Activated CD4-positive, alpha-beta T cell treated with anti-CD3 and anti-CD28 coated beads, Interleukin-2, Interleukin-6, amounts not matched to agents 100 ng/mL and 50 ng/mL, durations not matched to agents 16 hours and 8 hours (primary cell): ENCODE measurements at regions not wholly inside any gene's neighbourhood (a gene's known extent, or its start where the extent isn't known, plus 50 kb on each side); places are given as distances from the start of the nearest gene placed in this dataset.
"Not testable (repeated sequence)": the region's sequence is repeated elsewhere in the genome, so short reads cannot be mapped to it uniquely, and the experiment has no call there.

ENCODE experiments used
- DNase-seq: peaks from one replicate; pipeline ENCODE4 v3.0.0-alpha.2; 2020

DNA sequence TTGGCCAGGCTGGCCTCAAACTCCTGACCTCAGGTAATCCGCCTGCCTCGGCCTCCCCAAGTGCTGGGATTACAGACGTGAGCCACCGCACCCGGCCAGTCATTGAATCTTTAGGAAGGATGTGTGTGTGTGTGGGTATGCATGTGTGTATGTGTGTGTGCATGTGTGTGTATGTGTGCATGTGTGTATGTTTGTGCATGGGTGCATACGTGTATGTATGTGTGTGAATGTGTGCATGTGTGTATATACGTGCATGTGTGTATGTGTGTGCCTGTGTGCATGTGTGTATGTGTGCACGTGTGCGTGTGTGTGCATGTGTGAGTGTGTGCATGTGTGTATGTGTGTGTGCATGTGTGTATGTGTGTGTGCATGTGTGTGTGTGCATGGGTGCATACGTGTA lies 120.1 kb upstream of the SHH start:
- not testable (repeated sequence) for DNase-seq

- DNase-seq: no peak
Measured at GRCh38 chr7:155931396-155932085, 119.3 kb upstream of the SHH start.

DNA sequence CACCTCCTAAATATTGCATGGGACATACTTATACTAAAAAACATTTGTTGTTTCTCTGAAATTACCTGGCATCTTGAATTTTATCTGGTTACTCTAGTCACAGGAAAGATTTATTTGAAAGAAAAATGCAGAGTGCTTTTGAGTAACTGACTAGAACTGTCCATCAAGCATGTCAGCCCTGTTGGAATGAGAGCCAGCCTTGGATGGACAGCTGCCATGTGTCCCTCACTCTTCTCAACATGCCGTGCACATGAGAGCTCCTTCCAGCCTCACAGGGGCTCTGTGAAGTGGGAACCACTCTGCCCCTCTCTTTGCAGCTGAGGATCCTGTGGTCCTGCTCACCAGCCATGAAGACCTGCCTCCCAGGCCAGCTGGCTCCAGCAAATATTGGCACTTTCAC lies 118.3 kb upstream of the SHH start:
- DNase-seq: no peak

DNA sequence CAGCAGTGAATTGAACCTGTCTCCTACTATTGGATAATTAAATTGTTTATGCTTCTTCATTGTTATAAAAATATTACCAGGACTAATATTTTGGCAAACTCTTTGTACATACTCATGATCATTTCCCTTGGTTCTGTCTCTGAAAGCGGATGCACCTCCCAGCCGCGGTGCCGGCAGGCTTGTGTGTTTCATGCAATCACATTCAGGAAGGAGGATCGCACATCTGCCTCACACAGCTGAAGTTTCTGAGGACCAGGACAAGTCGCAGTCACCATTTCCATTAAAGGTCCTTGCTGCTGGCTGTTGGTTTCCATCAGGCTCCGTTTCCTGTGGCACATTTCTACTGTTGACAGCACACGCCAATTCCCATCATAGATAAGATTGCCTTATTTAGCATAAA lies 117.8 kb upstream of the SHH start:
- no peak for DNase-seq

DNA sequence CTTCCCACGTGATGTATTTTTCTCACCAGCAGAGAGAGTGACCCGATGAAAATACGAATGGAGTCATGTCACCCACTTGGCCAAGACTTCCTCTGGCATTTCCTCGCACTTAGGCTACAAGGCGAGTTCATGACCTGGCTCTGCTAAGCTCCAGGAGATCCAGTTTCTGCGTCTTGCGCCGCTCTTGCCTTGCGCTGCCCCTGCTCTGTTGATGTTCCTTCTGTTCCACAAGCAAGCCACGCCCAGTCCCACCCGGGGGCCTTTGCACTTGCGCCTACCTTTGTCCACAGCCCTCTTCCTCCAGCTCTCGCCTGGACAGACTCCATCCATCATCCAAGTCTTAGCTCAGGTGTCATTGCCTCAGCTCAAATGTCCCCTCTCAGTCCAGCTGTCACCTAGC lies 116.3 kb upstream of the SHH start:
- no peak for DNase-seq

DNA sequence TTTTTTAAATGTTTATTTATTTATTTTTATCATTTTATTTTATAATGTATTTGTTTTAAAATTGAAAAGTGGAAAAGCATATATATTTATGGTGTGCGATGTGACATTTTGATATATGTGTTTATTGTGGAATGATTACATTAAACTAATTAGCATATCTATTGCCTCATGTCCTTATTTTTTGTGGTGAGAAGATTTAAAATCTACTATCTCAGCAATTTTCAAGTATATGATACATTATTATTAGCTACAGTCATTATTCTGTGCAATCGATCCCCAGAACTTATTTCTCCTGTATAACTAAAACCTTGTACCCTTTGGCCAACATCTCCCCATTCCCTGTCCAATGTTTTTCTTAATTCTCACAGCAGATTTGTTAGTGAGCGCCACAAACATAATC lies 115.6 kb upstream of the SHH start:
- DNase-seq: no peak

DNA sequence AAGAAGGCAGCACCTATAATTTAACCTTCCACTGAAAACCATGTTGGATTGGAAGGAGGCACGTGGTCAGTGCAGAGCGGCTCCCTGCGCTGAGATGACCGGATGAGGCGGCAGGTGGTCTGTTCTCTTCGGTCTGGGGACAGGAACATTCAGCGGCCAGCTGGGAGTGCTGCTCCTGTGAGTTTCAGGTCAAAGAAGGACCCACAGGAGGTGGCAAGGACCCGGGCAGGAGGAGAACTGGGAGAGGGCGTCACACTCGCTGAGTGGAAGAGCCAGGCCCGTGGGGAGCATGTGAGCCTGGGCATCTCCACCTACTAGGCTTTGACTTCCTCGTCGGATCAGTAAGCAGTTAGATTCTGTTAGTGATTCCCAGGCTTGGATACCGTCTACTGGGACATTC lies 113.4 kb upstream of the SHH start:
- no peak for DNase-seq

DNA sequence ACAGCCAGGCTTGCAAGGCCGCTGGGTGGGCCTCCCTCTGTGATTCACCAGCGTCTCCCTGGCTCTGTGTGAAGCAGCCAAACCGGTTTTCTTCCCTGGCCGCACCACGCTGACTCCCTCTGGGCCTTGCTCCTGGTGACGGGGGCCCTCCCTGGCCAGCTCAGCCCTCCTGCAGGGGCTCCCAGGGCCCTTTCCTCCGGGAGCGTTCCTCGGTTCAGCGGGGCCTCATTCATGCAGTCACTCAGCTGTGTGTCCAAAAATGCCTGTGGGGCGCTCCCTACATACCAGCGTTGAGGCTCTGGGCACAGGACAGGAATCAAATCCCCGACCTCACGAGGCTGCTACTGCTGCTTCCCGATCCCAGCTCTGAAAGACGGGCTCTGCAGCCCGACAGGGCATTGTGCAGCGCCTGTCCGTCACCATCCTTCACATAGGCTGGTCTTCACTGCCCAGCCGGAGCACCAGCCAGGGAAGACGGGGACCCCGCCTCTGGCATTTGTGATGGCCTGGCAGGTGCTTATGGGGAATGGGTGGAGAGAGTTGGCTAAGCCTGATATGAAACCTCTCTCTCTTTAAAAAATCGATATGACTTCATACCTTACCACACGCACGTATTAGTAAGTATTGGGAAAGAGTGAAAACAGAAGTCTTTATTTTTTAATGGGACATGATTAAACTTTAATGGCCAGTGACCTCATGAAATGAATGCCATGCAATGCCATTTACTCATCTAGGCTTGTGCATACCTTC lies 110.0 kb upstream of the SHH start:
- no peak for DNase-seq

DNA sequence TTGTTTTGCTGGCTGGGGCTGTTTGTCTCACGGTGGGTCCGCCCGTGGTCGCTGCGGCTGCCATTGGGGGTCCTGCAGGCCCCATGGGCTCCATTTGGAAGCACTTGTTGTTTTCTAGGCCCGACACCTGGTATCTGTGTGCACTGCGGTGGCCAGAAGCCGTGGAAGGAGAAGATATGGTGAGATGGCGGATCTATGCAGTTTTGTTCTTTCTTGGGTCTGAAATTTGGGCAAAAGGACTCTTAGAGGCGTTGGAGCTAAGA lies 109.5 kb upstream of the SHH start:
- DNase-seq: no peak

GRCh38 chr7:155921086-155921803 lies 109.0 kb upstream of the SHH start:
- no peak for DNase-seq

DNA sequence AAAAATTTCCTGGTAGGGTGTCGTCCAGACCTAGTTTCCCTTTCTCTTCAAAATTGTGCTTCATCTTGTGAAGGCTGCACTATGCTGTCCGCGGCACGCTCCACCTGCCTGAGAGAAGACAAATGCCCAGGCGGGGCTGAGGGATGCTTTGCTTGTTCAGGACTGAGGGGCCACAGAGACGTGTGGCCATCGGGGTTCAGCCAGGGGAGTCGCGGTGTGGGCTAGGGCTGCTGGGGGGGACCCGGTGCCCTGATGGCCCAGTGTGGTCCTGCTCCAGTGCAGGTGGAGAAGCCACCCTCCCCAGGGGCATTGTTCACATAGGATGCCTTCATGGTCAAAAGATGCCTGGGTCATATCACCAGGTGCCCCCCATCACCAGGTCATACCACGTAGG lies 107.8 kb upstream of the SHH start:
- DNase-seq: no peak

DNA sequence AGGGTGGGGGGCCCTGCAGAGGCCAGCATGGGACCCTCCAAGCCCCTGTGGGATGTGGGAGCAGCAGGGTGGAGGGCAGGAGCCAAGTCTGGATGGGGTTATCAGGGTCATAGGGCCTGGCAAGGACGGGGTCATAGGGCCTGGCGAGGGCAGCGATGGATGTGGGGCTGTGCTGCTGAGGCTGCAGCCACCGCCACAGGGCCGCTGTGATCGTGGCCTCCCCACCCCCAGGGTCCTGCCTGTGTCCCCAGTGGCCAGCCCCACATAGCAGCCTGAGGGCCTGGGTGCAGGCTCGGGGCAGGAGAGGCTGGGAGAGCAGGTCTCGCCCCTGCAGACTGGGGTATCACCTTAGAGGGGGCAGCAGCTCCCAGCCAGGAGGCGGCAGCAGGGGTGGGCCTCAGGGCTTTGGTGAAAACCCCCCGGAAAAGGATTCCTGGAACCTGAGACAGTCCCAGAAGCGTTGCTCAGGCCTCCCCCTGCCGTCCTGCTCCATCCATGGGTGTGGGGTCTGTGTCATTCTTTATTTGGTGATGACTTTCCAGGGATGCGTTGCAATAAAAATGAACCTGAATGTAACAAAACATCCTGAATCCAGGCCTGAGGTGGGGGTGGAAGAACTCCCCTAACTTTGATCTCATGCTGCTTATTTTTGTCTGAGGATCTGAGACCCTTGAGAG lies 107.3 kb upstream of the SHH start:
- DNase-seq: no peak

DNA sequence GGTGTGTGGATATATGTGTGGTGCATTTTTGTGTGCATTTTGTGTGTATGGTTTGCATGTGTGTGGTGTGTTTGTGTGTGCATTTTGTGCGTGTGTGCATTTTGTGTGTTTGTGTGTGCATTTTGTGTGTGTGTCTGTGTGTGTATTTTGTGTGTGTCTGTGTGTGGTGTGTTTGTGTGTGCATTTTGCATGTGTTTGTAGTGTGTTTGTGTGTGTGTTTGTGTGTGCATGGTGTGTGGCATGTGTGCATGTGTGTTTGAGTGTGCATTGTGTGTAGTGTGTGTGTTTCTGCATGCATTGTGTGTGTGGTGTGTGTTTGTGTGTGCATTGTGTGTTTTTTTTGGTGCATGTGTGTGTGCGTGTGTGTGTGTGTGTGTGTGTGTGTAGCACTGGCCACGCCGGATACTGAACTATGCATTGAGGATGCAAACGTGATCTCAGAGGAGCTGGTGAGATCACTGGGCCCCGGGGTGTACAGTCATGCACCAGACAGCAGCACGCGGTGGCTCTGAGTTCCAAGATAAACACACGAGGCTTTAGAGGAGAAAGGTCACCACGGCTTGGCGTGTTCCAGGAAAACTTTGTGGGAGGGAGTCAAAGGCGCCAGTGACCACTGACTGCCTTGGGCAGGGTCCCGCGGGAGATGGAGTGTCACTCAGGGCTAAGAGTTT lies 106.6 kb upstream of the SHH start:
- no peak for DNase-seq

GRCh38 chr7:155917836-155918430 lies 105.7 kb upstream of the SHH start:
- no peak for DNase-seq

DNA sequence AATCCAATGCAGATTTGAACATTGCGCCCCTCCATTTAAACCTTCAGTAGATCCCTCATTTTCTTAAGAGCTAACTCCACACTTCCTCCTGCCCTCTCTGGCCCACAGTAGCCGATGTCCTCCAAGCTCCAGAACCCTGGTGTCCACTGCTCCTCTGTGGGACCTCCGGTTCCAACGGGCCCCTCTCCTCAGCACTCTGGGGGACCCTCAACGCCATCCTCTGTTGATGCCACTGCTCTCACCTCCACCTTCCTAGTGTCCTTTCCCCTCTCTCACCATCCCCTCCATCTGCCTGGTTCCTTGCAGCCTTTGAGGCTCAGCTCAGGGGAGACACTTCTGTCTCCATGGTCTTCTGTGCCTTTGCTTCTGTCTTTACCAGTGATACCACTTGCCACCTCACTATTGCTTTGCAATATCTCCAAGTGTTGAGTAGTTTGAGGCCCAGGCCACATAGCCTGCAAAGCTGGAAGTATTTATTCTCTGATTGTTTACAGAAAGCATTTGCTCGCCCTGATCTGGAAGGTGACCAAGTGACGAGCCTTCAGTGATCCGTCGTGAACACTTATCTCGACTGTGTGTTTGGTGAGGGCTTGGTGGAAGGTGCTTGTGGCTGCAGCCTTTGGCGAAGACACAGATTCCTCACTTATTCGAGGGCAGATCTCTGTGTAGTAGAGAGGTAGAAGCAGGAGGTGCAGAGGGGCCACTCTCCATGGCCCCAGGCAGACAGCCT lies 104.8 kb upstream of the SHH start:
- DNase-seq: no peak

DNA sequence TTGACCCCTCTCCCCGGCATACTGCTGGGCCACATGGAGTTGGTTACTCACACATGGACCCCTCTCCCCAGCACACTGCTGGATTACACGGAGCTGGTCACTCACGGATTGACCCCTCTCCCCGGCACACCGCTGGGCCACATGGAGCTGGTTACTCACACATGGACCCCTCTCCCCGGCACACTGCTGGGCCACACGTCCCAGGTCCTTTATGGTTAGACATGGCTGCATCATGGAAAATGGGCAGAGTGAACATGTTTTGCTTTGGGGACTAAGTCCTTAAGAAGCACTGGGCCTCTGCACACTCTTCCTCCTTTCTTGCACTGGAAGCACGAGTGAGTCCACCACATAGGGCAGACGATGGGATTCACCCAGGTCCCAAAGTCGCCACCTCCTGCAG lies 102.1 kb upstream of the SHH start:
- DNase-seq: no peak

DNA sequence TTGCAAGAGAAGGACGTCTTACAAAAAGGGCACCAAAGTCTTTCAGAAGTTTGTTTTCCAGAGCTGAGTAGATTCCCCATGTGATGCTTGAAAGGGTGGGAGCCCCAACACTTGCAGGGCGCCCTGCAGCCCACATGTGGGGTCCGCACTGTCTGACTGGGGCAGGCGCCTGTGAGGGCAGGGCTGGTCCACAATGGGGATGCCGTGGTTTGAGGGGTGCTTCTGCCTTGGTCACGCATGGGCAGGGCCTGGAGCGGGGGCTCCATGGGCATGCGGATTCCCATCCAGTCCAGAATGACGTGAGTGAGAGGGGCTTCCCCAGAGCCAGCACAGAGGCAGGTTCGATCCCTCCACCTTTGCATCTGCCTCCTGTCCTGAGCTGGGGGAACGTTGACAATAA lies 101.5 kb upstream of the SHH start:
- DNase-seq: no peak

DNA sequence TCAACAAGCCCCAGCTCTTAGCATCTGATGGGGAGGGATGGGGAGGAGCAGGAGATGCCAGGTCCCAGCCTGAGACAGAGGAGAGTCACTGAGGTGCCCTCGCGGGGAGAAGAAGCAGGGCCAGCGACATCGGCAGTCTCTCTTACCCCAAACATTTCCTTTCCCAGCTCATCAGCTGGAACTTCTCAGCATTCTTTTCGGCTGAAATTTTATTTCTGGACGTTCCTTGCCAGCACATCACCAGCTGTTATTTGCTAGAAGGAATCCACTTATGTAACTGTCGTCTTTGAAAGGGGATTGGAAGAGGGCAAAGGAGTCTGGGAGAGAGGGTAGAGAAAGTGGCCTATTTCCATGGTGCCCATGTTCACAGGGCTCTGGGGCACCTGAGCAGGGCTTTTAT lies 101.0 kb upstream of the SHH start:
- DNase-seq: no peak

- no peak for DNase-seq
Measured at GRCh38 chr7:155911471-155912105, 99.3 kb upstream of the SHH start.

DNA sequence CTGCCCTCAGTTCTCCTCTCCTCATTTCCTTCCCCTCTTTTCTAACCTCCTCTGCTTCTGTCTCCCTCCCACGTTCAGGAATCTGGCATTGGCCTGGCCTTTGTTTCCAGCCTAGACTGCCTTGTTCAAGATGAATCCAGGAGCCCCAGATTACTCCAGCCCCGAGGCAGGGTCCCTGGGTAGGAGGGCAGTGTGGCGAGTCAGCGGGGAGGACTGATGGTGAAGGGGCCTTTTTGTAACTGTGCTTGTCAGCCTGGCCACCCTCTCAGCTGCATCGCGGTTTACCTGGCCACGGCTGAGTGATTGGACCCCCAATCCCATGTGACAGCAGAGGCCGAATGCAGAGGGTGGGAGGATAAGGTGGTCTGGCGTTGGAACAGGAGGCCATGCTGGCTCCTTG lies 96.1 kb upstream of the SHH start:
- DNase-seq: no peak

DNA sequence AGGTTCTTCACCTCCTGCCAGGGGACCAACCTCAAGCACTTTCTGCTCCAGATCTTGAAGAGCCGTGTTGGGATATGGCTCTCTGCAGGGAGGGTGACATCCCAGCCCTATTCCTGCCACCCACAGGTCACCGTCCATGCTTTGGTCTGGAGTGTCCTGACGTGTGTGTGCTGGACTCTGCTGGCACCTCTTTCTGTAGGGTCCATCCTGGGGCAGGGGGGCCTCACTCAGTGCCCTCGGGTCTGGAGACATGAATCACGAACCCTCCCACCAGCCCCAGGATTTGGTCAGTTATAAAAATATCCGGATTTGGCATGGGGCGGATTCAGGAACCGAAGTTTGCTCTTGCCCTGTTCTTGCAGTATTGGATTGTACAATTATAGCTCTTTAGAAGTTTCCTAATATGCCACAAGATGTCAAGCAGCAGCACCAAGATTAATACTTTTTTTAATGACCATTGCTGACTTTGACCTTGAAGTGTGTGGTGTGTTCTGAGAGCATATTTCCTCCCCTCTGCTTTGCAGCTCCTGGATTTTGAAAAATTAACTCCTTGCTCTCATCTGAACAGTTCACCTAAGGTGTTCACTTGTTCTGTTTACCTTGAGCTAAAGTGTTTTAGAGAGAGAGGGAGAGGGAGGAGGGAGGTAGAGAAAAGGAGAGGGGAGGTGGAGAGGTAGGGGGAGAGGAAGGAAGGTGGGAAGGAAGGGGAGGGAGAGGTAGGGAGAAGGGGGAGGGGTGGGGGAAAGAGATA lies 95.4 kb upstream of the SHH start:
- no peak for DNase-seq
